ENCODE measurements at regions not wholly inside any gene's neighbourhood (a gene's known extent, or its start where the extent isn't known, plus 50 kb on each side); places are given as distances from the start of the nearest gene placed in this dataset.

GRCh38 chr13:79654520-79654919, 173.6 kb downstream of the NDFIP2 start:
- Mint-ChIP-seq H3K36me3 (ENCODE audit: low read depth) (no peaks in the 10 kb centered on the region), H3K27ac (ENCODE audit: unreplicated experiment) (no peak overlapping the region), H3K4me3 (ENCODE audit: unreplicated experiment) (no peak overlapping the region), H3K4me1 (ENCODE audit: low read depth) (peaks cover 14% of the 10 kb centered on the region), H3K27me3 (ENCODE audit: low read depth) (no peaks in the 10 kb centered on the region), H3K9me3 (ENCODE audit: low read depth) (no peaks in the 10 kb centered on the region)
- no peak for DNase-seq (ENCODE audit: low spot score)
- no peak for TF ChIP-seq CTCF (IDR thresholded peaks at IDR 0.05)

- TF ChIP-seq CTCF (IDR thresholded peaks at IDR 0.05) = no peak
- H3K27me3 Mint-ChIP-seq (ENCODE audit: low read depth) = no peaks in the 10 kb centered on the region
- no peak overlapping the region for H3K27ac Mint-ChIP-seq (ENCODE audit: unreplicated experiment)
- H3K36me3 Mint-ChIP-seq (ENCODE audit: low read depth) = no peaks in the 10 kb centered on the region
- DNase-seq (ENCODE audit: low spot score) = no peak
- no peak overlapping the region for H3K4me3 Mint-ChIP-seq (ENCODE audit: unreplicated experiment)
- H3K4me1 Mint-ChIP-seq (ENCODE audit: low read depth) = no peaks in the 10 kb centered on the region
- H3K9me3 Mint-ChIP-seq (ENCODE audit: low read depth) = no peaks in the 10 kb centered on the region
These were observed 169.7 kb downstream of the NDFIP2 start for GRCh38 chr13:79650688-79651087.

- H3K27ac Mint-ChIP-seq (ENCODE audit: unreplicated experiment) = no peak overlapping the region
- no peaks in the 10 kb centered on the region for H3K36me3 Mint-ChIP-seq (ENCODE audit: low read depth)
- H3K4me3 Mint-ChIP-seq (ENCODE audit: unreplicated experiment) = no peak overlapping the region
- H3K4me1 Mint-ChIP-seq (ENCODE audit: low read depth) = no peaks in the 10 kb centered on the region
- no peaks in the 10 kb centered on the region for H3K9me3 Mint-ChIP-seq (ENCODE audit: low read depth)
- no peak for TF ChIP-seq CTCF (IDR thresholded peaks at IDR 0.05)
- H3K27me3 Mint-ChIP-seq (ENCODE audit: low read depth) = no peaks in the 10 kb centered on the region
- DNase-seq (ENCODE audit: low spot score) = no peak
These were observed 167.2 kb downstream of the NDFIP2 start for GRCh38 chr13:79648191-79648590.

GRCh38 chr13:79647533-79647932, 166.6 kb downstream of the NDFIP2 start:
- no peaks in the 10 kb centered on the region for H3K9me3 Mint-ChIP-seq (ENCODE audit: low read depth)
- no peaks in the 10 kb centered on the region for H3K4me1 Mint-ChIP-seq (ENCODE audit: low read depth)
- no peak overlapping the region for H3K4me3 Mint-ChIP-seq (ENCODE audit: unreplicated experiment)
- no peaks in the 10 kb centered on the region for H3K27me3 Mint-ChIP-seq (ENCODE audit: low read depth)
- no peak for TF ChIP-seq CTCF (IDR thresholded peaks at IDR 0.05)
- no peak for DNase-seq (ENCODE audit: low spot score)
- no peak overlapping the region for H3K27ac Mint-ChIP-seq (ENCODE audit: unreplicated experiment)
- no peaks in the 10 kb centered on the region for H3K36me3 Mint-ChIP-seq (ENCODE audit: low read depth)

- no peak overlapping the region for H3K27ac Mint-ChIP-seq (ENCODE audit: unreplicated experiment)
- no peaks in the 10 kb centered on the region for H3K9me3 Mint-ChIP-seq (ENCODE audit: low read depth)
- TF ChIP-seq CTCF (IDR thresholded peaks at IDR 0.05) = no peak
- no peaks in the 10 kb centered on the region for H3K4me1 Mint-ChIP-seq (ENCODE audit: low read depth)
- H3K27me3 Mint-ChIP-seq (ENCODE audit: low read depth) = no peaks in the 10 kb centered on the region
- H3K4me3 Mint-ChIP-seq (ENCODE audit: unreplicated experiment) = no peak overlapping the region
- H3K36me3 Mint-ChIP-seq (ENCODE audit: low read depth) = no peaks in the 10 kb centered on the region
- no peak for DNase-seq (ENCODE audit: low spot score)
These were observed 165.9 kb downstream of the NDFIP2 start for GRCh38 chr13:79646880-79647279.
